Stimulated activated CD8-positive, alpha-beta memory T cell treated with anti-CD3 and anti-CD28 coated beads, Interleukin-15, amount 100 ng/mL, for 1 hour (primary cell): ENCODE measurements at regions not wholly inside any gene's neighbourhood (a gene's known extent, or its start where the extent isn't known, plus 50 kb on each side); places are given as distances from the start of the nearest gene placed in this dataset.

Source experiments
- DNase-seq: peaks from one replicate; pipeline ENCODE4 v3.0.0-alpha.2; 2020; ENCODE audit warnings: low read depth

DNA sequence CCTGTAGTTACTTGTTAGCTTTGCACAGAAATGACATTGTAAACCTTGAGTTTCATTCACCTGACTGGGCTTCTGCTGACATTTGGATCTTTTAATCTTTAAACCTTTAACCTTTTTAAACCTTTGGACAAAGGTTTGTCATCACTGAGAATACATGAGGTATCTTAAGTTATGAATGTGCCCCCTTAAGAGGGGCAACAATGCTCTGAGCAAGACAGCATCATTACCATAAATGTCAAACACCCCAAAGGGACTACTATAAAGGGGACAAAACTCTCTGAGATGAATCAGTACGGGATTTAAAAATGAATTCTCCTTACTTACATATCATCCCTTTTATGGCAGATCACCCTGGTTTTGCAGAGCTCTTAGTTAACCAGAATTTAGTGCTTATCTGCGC, 203.3 kb downstream of the COG6 start:
- no peak for DNase-seq

DNA sequence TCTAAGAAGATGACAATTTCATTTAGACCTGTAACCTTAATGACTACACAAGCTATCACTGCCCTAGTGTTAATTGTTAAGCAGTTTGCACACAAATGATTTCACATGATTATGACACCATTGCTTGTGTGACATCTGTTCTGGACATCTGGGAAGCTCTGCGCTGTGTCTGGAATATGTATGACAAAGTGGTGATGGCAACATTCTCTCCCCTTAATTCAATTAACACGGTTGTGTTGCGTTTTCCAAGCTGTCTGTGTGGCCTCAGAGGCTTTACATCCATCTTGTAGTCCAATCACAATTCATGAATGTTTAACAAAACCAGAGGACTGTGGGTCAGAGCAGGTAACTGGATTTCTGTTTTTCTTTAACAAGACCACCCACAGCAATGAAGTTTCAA, 204.4 kb downstream of the COG6 start:
- no peak for DNase-seq

DNA sequence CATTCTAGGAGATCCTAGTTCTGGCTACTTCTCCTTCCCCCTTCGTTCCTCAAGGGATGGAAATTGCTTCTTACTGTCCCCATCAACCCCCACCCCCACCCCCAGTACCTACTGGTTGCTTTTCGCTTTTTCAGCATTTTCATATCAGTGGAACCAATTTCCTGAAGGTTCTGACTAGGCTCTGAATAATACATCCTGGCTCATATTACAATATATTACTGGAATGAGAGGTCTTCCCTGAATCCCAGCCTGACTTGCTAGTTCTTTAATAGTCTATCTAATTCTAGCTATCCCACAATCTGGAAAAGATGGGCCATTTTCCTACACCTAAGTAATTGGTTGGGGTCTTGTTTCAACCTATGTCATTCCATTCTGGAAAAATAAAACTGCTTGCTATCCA, 207.4 kb downstream of the COG6 start:
- no peak for DNase-seq

DNA sequence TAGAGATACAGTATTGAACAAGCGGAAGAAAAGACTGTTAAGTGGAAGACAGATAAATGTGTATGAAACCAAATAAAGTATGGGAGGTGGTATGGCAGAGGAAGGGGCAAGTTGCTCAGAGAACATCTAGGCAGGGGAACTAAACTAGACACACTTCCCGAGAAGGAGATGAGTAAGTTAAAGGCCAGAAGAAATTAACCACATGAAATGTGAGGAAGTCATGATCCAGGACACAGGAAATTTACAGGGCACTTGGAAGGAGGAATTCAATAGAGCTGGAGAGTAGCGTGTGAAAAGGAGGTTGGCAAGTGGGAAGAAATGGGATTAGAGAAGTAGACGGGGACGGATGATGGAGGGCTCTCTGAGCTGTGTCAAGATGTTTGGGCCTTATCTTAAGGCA, 208.8 kb downstream of the COG6 start:
- no peak for DNase-seq

DNA sequence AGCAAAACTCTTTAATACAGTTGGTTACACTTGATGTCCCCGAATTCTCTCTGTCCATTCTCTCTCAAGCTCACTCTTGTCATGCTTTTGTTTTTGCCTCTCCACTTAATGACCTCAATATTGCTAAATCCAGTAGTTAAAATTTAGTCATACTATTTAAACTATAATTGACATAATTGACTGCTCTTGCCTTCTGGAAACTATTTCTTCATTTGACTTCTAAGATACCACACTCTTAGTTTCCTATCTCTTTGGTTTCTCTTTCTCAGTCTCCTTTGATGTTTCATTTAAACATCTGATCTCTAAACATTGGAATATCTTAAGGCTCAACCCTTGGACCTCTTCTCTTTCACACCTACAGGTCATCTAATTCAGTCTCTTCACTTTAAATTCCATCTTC, 211.3 kb downstream of the COG6 start:
- no peak for DNase-seq

DNA sequence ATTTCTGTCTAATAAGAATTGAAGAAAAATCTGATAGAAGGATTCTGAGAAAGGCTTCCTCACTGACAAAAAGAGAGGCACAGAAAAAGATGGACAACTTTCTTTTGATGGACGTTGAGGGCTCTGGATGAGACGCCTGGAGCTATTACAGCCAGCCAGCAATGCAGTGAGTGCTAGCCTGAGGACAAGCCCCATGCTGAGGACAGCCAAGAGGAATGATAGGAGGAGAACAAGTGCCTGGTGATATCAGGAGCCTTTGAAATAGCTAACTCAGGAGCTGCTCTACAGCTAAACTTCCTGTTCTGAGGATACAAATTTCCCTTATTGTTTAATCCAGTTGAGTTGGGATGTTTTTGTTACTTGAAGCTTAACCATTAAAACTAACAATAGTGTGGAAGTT, 212.3 kb downstream of the COG6 start:
- no peak for DNase-seq

DNA sequence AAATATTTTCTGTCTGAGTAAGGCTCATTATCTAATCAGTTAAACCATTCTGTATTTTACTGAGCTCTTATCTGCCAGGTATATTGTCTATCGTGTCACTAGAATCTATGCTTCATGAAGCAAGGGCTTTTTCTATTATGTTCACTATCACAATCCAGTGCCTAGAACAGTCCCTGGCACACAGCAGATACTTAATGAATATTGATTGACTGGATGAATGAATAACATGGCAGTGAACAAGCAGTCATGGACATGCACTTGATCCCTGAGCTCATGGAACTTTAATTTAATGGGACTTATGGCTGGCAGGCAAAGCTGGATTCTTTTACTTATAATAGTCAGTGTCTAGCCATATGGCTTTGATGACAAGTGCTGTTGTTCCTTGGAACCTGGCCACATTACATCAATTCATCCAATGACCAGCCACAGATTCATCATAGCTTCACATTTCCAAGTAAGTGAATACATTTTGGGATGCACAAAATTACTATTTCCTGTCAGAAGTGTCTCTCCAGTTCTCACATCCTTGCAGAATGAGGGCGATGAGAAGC, 214.8 kb downstream of the COG6 start:
- DNase-seq: no peak

DNA sequence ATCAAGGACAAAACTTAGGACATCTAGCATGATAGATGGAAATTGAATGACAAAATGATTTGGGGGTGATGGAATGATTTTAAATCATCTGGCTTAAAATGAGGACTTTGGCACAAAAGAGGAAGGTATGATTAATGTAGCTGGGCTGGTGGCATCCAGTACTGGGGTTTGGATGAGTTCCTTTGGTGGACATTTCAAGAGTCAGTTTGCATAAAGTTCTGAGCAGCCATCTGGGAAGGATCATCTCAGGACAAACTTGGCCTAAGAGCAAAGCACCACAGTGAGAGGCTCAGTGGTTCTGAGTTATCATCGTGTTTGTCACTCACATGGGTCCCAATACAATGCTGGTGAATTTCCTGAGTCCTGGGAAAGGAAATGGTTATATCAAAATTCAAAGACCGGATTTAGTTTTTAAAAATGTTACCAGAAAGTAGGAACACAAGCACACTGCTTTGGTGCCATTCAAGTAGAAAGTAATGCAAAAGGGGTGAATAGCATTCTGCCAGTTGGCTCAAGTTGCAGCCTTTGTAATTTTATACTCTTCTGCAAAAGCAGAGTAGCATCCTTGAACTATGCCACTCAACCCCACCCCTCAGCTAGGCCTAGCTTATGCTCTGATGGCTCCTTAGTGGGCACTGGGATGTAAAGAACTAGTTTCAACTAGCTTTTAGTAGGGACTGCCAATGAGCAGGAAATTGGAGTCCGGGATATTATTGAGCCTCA, 219.0 kb downstream of the COG6 start:
- DNase-seq: no peak

DNA sequence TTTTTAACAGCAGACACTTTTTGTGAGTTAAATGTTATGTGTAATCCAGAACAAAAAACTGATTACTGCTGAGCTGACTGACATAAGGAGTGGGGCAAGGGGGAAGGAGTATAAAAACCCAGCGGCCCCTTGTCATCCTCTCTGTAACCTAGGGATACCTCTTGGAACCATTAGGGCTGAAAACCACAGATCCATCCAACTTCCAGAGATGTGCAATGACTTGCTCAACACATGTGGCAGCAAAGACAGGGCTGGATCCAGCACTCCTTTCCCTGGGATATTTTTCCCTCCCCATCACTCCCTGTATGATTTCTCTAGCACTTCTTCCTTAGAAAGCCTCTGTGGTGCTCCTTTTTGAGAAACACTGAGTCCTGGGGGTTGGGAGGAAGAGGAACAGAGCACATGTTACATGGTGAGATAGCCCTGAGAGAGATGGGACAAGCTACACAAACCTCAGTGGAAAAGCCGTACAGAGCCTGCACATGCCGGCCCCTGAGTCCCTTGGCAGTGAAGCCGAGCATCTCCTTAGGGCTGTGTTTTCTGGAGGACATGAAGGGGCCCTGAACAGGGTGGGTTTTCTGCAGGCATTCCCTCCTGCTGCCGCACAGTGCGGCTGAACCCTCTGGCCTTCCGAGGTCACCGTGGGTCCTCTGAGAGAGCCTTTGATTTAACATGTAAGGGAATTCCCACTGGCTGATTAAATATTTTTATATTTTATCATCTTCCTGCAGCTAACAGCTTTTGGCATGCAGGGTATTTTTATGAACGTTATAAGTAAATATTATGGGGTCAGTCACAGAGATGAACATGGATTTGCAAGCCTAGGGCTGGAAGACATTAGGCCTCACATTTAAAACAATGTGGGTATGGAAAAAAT, 219.9 kb downstream of the COG6 start:
- DNase-seq: no peak

DNA sequence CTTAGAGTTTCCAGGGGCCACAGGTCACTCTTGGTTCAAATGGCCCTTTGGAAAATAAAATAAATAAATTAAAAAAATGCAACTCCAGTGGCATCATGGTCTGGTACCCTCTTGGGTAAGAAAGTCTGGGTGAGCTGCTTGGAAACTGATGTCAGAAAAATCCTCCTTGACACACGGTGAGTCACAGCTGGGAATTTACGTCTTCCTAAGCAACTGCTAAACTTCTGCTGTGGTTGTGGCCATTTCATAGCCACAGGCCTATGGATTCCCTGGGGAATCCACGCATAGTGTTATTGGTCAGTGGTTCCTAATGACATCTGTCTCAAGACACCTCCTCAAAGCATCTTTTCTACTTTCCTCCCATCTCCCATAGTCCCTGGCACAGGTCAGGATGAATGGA, 220.8 kb downstream of the COG6 start:
- no peak for DNase-seq

DNA sequence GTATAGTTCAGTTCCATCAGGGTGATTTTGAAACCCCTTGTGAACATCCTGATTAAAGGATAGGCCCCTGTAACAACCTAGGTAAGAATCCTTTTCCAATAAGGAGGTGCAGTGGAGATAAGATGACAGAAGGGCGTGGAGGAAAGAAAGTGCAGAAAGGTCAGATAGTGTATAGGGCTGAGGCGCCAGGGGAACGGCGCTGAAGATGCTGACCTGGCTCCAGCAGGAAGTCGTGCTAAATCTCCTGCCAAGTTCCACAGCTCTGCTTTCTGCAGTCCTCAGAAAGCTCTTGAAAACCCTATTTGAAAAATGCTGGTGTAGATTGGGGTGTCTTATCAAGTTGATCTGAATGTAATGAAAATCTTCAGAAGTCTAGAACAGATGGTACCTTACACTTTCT, 221.7 kb downstream of the COG6 start:
- no peak for DNase-seq

DNA sequence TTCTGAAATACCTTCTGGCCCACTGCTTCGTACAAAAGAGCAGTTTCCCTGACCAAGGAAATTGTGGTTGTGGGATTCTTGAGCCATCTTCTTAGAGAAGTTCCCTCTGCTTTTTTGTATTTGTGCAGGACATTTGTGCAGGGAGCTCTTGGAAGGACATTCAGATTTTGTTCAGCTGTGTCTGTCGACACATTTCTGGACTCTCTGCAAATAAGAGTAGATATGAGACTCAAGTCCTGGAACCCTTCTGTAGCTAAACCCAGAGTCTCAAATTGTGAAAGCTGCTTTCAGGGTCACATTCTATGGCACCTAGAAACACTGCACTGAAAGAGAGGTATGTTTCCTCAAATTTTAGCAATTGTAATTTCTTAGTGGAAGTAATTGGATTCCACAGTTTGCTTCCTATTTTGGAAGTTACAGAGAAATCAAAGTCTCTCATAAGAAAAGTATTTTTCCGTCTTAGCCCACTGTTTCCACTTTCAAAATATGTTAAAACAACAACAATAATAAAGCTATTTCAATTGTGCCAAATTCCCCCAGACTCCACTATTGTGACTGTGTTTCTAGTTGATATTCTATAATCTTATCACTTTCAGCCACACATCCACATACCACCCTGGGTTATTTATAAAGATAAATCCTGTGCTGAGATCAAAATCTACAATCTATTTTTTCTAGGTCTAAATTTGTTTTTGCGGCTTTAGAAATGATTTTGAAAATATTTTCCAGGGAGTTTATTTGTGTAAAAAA, 224.0 kb downstream of the COG6 start:
- no peak for DNase-seq

DNA sequence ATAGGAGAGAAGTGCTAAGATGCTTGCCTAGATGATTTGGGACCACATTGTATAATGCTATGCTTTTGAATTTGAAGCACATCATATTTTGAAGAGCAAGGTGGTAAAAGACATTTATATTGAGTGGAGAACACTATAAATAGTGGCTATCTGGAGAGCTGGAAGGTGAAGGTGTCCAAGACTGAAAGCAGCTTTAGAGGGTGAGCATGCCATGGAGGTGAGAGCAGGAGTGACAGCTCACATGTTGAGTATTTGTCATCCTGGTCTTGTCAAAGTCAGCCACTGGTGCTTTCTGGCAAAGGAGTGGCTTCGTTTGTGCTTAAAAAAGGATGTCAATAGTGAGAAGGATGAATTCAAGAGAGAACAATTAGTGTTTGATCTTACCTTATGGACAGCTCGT, 225.9 kb downstream of the COG6 start:
- DNase-seq: no peak

DNA sequence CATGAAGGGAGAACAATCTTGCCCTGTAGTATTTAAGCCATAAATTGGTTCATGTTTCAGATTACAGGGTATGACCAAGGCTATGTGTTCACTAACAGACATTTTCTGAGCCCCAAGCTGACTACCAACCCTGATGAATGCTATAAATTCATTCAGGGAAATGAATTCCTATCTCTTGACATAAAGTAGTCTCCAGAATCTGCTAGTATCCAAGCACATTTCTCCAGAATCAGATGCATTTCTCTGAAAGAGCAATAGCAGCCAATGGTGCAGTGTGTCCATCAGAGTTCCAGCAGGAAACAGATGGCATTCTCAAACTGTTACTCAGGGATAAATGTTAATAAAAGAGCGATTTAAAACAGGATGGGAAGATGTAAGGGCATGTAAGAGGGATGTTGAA, 226.4 kb downstream of the COG6 start:
- DNase-seq: no peak

DNA sequence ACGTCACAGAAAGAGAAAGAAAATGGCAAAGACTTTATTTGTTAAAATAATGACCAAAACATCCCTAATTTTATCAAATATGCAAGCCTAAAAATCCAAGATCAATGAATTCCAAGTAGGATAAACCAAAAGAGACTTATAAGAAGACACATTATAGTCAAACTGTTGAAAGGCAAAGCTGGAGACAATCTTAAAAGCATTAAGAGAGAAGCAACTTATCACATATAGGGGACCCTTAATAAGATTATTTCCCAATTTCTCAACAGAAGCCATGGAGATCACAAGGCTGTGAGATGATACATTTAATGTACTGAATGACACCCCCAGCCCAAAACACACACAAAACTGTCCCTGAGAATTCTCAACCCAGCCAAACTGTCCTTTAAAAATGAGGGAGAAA, 228.7 kb downstream of the COG6 start:
- DNase-seq: no peak

DNA sequence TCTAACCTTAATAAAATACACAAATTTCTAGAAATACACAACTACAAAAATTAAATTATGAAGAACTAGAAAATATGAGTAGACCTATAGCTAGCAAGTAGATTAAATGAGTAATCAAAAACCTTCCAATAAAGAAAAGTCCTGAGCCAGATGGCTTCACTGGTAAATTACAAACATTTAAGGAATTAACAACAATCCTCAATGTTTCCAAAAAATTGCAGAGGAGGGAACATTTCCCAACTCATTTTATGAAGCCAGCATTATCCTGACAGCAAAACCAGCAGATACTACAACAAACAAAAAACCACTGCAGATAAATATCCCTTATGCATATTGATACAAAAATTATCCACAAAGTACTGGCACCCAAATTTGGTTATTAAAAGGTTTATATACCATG, 230.9 kb downstream of the COG6 start:
- no peak for DNase-seq

DNA sequence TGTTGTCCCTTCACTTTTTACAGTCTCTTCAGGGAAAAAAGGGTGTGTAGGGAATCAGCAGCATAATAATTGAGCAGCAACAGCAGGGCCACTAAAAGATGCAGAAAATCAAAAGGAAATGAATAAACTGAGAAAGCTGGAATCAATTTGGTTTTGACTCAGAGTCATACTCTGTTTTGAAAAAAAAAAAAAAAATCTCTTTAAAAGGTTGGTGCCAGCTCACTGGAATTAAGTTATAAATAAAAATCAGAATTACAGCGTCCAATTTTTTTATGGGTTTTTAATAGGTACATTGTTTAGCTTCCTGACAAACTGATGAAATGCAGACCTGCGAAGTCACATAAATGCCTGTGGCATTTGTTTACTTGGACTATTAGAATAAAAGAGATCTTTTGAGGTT, 231.9 kb downstream of the COG6 start:
- no peak for DNase-seq

DNA sequence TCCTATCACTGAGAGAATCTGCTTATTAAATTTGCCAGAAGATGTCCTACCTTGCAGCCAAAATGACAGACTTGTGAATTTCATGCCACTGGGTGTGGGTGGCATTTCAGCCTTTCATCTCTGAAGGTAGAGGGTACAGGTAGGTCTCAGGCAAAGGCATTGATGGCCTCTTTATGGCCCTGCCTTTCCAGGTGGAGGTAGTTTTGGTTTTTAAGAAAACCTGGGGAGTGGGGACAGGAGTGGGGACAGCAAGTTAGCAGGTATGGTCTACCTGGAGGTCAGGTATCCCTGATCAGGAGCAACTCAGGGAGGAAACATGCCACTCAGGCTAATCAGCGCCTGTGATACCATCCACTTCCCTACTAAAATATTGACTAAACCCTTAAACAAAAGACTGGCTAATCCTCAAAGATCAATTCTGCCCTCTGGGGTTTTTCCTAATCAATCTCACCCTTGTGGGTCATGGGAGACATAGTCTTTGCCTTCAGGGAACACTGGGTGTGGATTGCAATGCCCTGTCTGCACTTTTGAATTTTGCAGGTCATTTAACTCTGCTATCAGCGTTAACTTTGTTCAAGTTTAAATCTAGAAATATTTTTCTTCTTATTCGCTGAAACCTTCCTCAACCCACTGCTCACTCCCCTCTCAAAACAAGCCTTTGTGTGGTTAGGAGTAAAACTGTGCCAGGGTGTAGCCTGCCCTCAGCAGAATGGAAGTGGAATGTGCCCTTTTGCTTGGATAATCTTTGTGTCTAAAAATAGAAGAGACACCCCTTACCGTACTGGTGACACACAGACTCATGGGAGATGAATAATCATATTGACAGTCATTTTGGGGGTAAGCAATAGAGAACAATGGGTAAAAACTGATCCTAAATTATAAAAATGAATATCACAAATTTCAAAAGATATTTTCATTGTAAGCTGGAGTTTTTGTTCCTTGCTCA, 233.7 kb downstream of the COG6 start:
- no peak for DNase-seq

DNA sequence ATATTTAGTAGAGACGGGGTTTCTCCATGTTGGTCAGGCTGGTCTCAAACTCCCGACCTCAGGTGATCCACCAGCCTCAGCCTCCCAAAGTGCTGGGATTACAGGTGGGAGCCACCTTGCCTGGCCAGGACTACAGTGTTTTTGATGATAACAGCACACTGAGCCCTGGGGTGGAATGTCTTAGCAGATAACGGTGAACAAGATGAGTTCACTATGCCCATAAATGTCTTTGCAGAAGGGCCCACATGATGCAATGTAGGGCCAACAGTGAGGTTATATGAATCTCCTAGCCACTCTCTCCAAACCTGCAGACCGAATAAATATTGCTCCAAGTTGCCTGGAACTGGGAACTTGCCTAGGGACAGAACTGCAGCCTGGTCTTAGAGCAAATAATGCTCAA, 235.1 kb downstream of the COG6 start:
- DNase-seq: no peak

DNA sequence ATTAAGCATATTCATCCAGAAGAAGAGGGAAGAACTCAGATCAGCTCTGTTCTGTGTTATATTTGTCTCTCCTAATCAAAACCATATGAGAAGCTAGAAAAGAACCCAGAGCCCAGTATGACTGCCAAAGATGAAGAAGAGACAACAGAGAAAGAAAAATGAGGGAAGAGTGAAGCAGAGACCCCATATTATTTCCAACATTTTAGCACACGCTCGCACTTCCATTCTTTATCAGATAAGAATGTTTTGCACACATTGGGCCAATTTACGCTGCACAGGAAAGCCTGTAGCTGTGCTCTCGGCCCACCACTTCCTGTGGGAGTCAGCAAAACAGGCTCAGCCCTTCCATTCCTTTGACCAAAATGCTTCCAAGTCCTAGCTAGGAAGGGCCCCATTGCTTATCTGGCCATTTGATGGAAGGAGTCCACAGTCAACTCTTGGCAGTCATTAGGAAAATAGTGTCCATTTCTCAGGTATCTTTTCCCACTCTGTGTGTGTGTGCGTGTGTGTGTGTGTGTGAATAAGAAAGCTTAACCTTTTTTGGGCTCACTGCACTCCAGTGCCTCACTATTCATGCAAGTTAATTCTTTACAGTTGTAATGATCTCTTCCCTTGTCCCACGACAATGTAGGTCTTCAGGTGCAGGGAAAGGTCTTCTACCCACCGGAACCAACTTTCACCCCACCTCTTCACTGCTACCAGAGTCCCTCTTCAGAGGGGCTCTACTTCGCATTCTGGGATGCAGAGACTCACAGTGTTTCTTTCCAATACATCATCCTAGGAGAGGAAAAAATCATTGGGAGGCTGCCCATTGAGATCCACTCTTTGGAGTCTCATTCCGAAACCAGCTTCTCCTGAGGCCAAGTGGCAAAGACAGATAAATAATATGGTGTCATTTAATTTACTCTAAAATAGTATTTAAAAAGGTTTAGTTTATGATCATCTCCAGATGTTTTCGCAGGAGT, 237.5 kb downstream of the COG6 start:
- no peak for DNase-seq
